Left ventricle myocardium superior (tissue), 1 donor: ENCODE measurements at regions not wholly inside any gene's neighbourhood (a gene's known extent, or its start where the extent isn't known, plus 50 kb on each side); places are given as distances from the start of the nearest gene placed in this dataset.

Source experiments
- ATAC-seq: fragments of 200-7000 bp; cut with Tn5 transposase; one replicate; pipeline ENCODE4 v1.9.1; 2020; ENCODE audit warnings: mild to moderate bottlenecking, moderate library complexity
- DNase-seq: peaks from one replicate; pipeline ENCODE4 v3.0.0-alpha.2; 2020
- intact Hi-C: fragments of 100-400 bp; cut with micrococcal nuclease; formaldehyde crosslinking; loops from one replicate; pipeline ENCODE4 v1.11.0; 2022
- donor health status: DM: no; HTN: yes; CAD: no; lungs with severe emphysema.

DNA sequence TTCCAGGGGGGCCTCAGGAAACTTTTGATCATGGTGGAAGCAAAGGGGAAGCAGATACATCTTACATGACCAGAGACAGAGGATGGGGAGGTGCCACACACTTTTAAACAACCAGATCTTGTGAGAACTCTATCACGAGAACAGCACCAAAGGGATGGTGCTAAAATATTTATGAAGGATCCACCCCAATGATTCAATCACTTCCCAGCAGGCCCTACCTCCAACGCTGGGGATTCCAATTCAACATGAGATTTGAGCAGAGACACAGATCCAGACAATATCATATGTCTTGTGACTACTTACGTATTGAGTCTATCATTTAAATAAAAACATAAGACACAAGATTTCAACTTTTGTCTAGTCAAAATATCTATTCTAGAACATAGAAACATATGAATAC is 351.9 kb downstream of the EPM2A start:
- DNase-seq = no peak
- no peak for ATAC-seq
- intact Hi-C loops = no loop called here

DNA sequence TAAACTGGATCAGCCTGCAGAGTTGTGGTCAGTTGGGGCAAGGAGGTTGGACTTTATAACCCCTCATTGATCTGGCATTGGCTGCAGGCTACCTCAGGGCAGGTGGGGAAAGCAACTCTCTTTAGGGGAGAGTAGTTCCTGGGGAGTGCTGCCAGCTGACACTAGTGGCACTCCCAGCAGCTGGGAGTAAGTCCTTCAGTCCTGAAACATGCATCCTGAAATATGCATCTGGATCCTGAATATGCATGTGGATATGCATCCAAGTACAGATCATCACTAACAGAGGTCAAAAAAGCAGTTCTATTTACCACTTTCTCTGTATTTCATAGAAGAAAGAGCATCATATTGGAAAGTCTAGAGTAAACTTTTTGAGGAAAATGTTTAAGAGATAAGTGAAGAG is 350.8 kb downstream of the EPM2A start:
- ATAC-seq = no peak
- intact Hi-C loops = no loop called here

DNA sequence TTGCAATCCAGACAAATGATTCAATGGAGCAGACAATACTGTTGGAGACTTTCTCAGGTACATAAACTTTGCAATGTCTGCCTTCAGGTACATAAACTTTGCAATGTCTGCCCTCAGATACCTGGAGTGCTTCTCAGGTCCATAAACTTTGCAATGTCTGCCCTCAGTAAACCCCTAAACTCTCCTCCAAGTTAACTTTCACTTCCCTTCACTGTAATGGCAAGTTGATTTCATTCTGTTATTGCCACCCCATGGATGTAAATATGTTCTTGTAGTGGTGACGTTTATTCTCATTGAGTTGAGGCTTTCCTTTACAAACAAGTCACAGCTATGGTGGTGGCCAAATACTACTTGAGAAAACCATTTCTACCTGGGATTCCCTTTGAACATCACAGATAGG is 338.8 kb downstream of the EPM2A start:
- DNase-seq (no peak), ATAC-seq (no peak)
- intact Hi-C loops = no loop called here

More for the DNA sequence above, 350.8 kb downstream of the EPM2A start:
- DNase-seq = no peak

DNA sequence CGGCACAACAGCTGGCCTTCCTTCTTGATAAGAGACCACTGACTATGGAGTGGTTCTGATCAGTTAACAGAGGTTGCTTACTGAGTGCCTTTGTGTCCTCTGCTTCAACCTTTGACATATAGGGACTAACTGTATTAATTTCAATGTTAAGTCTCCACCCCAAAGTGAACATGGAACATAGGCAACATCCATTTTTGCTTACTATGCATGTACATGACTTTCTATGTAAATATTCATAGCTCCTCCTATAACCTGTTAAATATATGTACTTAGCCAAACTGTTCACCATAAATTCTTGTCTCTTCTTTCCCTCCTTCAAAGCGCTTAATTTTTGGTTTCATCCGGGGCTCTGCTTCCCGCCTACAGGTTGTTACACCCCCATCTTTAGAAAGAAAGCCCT is 334.8 kb downstream of the EPM2A start:
- DNase-seq = no peak

GRCh38 chr6:145405006-145405551 is 330.2 kb downstream of the EPM2A start:
- DNase-seq (no peak), ATAC-seq (no peak)
- intact Hi-C loops = no loop called here

More for the DNA sequence above, 334.8 kb downstream of the EPM2A start:
- intact Hi-C loops = no loop called here
- no peak for ATAC-seq

- no peak for ATAC-seq
- intact Hi-C loops = no loop called here
- DNase-seq = no peak
These were observed 328.5 kb downstream of the EPM2A start for GRCh38 chr6:145406783-145407182.

- DNase-seq (no peak), ATAC-seq (no peak)
- intact Hi-C loops = no loop called here
These were observed 319.7 kb downstream of the EPM2A start for GRCh38 chr6:145415616-145416015.

DNA sequence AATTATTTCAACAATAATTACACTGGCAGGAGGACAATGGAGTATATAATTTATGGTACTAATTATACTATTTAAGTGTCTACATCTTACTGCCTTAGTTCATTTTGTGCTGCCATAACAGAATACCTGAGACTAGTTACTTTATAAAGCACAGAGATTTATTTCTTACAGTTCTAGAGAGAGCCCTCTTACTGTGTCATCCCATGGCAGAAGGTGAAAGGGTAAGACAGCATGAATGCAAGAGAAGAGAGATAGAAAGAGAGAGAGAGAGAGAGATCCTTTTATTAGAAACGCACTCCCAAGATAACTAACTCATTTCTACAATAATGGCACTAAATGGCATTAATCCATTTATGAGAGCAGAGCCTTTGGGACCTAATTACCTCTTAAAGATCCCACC is 314.7 kb downstream of the EPM2A start:
- no peak for ATAC-seq
- no peak for DNase-seq
- intact Hi-C loops = no loop called here

GRCh38 chr6:145423936-145424335 is 311.4 kb downstream of the EPM2A start:
- DNase-seq (no peak), ATAC-seq (no peak)
- intact Hi-C loops = no loop called here

- intact Hi-C loops = no loop called here
- DNase-seq (no peak), ATAC-seq (no peak)
These were observed 308.1 kb downstream of the EPM2A start for GRCh38 chr6:145427232-145427631.

DNA sequence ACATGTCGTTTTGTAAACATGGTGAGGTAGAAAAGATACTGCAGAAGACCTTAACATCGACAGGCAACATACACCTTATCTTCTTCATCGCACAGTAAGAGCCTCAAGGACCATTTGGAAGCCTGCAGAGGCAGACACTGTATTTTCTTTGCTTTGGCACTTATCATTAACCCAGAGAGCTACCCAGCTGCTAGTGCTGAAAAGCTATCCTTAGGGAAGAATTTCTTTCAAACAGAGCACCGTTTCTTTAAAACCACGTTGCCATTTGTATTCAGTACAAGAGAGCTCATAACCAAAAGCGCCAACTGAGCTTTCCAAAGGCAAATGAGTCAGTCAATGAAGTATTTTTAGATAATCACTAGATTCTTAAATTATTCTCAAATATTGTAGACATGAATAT is 306.6 kb downstream of the EPM2A start:
- DNase-seq = no peak
- intact Hi-C loops = no loop called here
- no peak for ATAC-seq

- no peak for DNase-seq
- intact Hi-C loops = no loop called here
- no peak for ATAC-seq
These were observed 293.2 kb downstream of the EPM2A start for GRCh38 chr6:145442110-145442509.

DNA sequence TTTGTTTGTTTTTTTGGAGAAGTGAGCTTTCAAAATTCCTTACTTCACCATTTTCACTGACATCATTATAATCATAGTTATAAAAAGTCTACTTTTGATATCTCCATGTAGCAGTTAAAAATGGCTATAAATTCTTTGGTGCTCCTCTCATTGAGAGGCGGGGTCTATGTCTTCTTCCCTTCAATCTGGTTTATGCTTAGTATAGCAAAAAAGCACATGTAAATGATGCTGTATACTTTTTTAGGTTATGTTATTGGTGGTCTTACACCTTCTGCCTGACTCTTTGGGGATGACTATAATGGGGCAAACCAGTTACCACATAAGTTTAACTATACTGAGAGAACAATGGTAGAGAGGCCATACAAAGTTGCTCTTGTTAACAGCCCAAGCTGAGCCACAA is 289.6 kb downstream of the EPM2A start:
- DNase-seq (no peak), ATAC-seq (no peak)
- intact Hi-C loops = no loop called here

- ATAC-seq (no peak), DNase-seq (no peak)
- intact Hi-C loops = no loop called here
These were observed 284.3 kb downstream of the EPM2A start for GRCh38 chr6:145451029-145451428.

DNA sequence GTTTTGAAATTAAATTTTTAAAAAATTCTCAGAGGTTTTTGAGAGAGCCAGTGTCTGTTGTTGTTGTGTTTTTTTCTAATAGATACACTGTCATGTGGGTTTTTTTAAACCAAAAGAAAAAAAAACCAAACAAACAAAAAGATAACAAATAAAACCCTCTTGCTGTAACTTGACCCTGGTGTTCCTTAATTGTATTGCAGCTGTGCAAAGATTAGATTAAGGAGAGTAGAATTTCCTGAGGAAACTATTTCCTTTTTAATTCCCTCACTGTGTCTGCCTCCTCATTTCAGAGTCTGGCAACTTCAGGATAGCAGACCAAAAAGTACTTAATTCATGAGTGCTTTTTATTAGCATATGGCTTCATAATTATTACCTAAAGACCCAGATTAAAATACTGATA is 281.9 kb downstream of the EPM2A start:
- intact Hi-C loops = no loop called here
- ATAC-seq (no peak), DNase-seq (no peak)

DNA sequence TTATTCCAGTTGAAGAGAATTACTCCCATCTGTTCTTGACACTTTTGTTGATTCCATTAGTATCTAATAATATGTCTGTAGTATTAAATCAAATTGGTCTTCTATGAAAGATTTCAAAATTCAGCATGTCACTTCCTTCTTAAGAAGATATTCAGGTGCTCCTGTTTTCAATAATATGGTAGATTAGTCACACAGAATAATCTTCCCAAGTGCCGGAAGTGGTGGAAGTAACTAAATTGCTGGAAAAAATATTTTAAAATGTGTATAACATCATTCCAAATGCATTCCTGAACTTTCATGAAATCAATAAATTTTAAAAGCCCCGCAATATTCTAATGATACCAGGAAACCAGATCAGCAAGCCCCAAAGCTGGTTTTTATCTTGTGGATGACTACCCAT is 281.3 kb downstream of the EPM2A start:
- no peak for ATAC-seq
- intact Hi-C loops = no loop called here
- DNase-seq = no peak

DNA sequence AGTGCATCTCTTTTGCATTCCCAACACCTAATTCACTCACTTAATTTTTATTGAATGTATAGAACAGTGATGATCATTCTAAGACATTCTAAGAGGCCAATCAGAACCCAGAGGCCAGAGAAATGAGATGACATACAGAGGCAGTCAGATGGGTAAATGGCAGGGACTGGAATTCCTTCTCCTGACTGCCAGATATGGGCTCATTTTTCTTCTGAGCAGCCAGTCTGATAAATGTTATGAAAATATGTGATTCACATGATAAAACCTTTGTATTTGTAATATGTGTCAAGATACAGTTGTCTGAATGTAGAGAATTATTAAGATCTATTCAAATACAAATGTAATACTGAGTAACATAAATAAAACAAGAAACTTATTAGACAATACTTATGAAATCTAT is 277.8 kb downstream of the EPM2A start:
- no peak for DNase-seq
- no peak for ATAC-seq
- intact Hi-C loops = no loop called here

DNA sequence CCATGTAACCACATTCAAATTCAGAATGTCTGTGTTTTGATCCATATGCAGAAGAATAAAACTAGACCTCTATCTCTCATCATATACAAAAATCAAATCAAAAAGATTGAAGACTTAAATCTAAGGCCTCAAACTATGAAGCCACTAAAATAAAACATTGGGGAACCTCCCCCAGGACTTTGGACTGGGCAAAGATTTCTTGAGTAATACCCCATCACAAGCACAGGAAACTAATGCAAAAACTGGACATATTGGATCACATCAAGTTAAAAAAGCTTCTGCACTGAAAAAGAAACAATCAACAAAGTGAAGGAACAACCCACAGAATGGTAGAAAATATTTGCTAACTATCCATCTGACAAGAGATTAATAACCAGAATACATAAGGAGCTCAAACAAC is 266.8 kb downstream of the EPM2A start:
- DNase-seq (no peak), ATAC-seq (no peak)
- intact Hi-C loops = no loop called here

GRCh38 chr6:145469021-145469420 is 266.3 kb downstream of the EPM2A start:
- ATAC-seq (no peak), DNase-seq (no peak)
- intact Hi-C loops = no loop called here

GRCh38 chr6:145475794-145476396 is 259.4 kb downstream of the EPM2A start:
- DNase-seq (no peak), ATAC-seq (no peak)
- intact Hi-C loops = no loop called here

GRCh38 chr6:145480024-145480423 is 255.3 kb downstream of the EPM2A start:
- no peak for DNase-seq
- intact Hi-C loops = no loop called here
- no peak for ATAC-seq
